ENCODE measurements at regions not wholly inside any gene's neighbourhood (a gene's known extent, or its start where the extent isn't known, plus 50 kb on each side); places are given as distances from the start of the nearest gene placed in this dataset.

DNA sequence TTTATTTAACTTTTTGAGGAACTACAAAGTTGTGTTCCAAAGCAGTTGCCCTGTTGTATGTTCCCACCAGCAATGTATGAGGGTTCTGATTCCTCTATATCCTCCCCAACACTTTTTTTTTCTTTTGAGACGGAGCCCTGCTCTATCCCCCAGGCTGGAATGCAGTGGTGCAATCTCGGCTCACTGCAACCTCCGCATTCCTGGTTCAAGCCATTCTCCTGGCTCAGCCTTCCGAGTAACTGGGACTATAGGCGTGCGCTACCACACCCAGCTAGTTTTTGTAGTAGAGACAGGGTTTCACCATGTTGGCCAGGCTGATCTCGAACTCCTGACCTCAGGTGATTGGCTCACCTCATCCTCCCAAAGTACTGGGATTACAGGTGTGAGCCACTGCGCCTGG lies 60.4 kb upstream of the ENAH start:
- no peak for ATAC-seq (ENCODE audit: low read depth)

DNA sequence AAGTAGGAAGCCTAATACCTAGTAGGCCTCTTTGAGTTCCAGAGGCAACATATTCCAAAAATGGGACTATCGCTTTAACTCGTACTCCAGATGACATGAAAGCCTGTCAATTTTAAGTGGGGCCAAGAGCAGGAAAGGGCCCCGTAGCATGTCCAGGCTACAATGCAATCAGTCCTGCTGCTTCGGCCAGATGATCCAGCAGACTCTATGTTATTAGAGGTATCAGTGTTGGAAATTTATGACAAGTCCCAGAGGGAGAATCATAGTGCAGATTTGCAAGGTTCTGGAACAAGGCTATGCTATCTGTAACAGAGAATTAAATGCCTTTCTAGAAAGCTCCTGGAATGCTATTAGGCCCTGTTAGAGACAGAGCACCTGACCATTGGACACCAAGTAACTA lies 56.7 kb upstream of the SRP9 start:
- H3K27me3 ChIP-seq (ENCODE audit: insufficient read depth, poor library complexity, severe bottlenecking) = no peaks in the 10 kb centered on the region
- no peak overlapping the region for H3K27ac ChIP-seq (ENCODE audit: poor library complexity, severe bottlenecking)
- H3K4me1 ChIP-seq (ENCODE audit: insufficient read depth, poor library complexity, severe bottlenecking) = no peaks in the 10 kb centered on the region
- H3K4me3 ChIP-seq (ENCODE audit: severe bottlenecking) = no peak overlapping the region
- H3K9me3 ChIP-seq (ENCODE audit: severe bottlenecking) = no peaks in the 10 kb centered on the region
- no peak for ATAC-seq (ENCODE audit: low read depth)
- TF ChIP-seq, protein P1, sequence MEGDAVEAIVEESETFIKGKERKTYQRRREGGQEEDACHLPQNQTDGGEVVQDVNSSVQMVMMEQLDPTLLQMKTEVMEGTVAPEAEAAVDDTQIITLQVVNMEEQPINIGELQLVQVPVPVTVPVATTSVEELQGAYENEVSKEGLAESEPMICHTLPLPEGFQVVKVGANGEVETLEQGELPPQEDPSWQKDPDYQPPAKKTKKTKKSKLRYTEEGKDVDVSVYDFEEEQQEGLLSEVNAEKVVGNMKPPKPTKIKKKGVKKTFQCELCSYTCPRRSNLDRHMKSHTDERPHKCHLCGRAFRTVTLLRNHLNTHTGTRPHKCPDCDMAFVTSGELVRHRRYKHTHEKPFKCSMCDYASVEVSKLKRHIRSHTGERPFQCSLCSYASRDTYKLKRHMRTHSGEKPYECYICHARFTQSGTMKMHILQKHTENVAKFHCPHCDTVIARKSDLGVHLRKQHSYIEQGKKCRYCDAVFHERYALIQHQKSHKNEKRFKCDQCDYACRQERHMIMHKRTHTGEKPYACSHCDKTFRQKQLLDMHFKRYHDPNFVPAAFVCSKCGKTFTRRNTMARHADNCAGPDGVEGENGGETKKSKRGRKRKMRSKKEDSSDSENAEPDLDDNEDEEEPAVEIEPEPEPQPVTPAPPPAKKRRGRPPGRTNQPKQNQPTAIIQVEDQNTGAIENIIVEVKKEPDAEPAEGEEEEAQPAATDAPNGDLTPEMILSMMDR (IDR thresholded peaks at IDR 0.05; ENCODE audit: poor library complexity, severe bottlenecking) = no peak
- H3K36me3 ChIP-seq (ENCODE audit: low read depth) = no peaks in the 10 kb centered on the region
- DNase-seq (ENCODE audit: low spot score) = no peak

More for the DNA sequence above, 60.4 kb upstream of the ENAH start:
- H3K9me3 ChIP-seq (ENCODE audit: severe bottlenecking) = no peaks in the 10 kb centered on the region
- no peak overlapping the region for H3K27ac ChIP-seq (ENCODE audit: poor library complexity, severe bottlenecking)
- H3K27me3 ChIP-seq (ENCODE audit: insufficient read depth, poor library complexity, severe bottlenecking) = no peaks in the 10 kb centered on the region
- no peak for DNase-seq (ENCODE audit: low spot score)
- TF ChIP-seq, protein P1 (IDR thresholded peaks at IDR 0.05; ENCODE audit: poor library complexity, severe bottlenecking) = no peak
- peaks cover 16% of the 10 kb centered on the region for H3K4me1 ChIP-seq (ENCODE audit: insufficient read depth, poor library complexity, severe bottlenecking)
- no peak overlapping the region for H3K4me3 ChIP-seq (ENCODE audit: severe bottlenecking)
- H3K36me3 ChIP-seq (ENCODE audit: low read depth) = no peaks in the 10 kb centered on the region

DNA sequence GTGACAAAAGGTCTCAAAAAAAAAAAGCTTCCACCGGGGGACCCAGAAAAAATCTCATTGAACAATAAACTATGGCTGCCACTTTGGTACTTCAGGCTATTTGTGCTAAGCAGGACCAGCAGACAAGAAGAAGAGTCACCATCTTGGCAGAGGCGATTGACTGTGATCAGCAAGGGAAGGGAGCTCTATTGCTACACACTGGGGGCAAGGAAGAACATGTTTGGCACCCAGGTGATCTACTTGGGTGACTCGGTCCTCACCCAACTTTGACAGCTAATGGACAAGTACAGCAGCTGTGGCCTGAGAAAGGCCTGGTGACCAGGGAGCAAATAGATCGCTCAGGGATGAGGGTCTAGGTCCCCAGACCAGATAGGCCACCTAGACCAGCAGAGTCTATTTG lies 53.4 kb upstream of the SRP9 start:
- DNase-seq (ENCODE audit: low spot score) = no peak
- no peak for ATAC-seq (ENCODE audit: low read depth)
- TF ChIP-seq, protein P1 (IDR thresholded peaks at IDR 0.05; ENCODE audit: poor library complexity, severe bottlenecking) = no peak
- H3K4me1 ChIP-seq (ENCODE audit: insufficient read depth, poor library complexity, severe bottlenecking) = no peaks in the 10 kb centered on the region
- H3K27me3 ChIP-seq (ENCODE audit: insufficient read depth, poor library complexity, severe bottlenecking) = no peaks in the 10 kb centered on the region
- no peaks in the 10 kb centered on the region for H3K36me3 ChIP-seq (ENCODE audit: low read depth)
- H3K4me3 ChIP-seq (ENCODE audit: severe bottlenecking) = no peak overlapping the region
- H3K9me3 ChIP-seq (ENCODE audit: severe bottlenecking) = no peaks in the 10 kb centered on the region
- no peak overlapping the region for H3K27ac ChIP-seq (ENCODE audit: poor library complexity, severe bottlenecking)
